ENCODE measurements at regions not wholly inside any gene's neighbourhood (a gene's known extent, or its start where the extent isn't known, plus 50 kb on each side); places are given as distances from the start of the nearest gene placed in this dataset.

DNA sequence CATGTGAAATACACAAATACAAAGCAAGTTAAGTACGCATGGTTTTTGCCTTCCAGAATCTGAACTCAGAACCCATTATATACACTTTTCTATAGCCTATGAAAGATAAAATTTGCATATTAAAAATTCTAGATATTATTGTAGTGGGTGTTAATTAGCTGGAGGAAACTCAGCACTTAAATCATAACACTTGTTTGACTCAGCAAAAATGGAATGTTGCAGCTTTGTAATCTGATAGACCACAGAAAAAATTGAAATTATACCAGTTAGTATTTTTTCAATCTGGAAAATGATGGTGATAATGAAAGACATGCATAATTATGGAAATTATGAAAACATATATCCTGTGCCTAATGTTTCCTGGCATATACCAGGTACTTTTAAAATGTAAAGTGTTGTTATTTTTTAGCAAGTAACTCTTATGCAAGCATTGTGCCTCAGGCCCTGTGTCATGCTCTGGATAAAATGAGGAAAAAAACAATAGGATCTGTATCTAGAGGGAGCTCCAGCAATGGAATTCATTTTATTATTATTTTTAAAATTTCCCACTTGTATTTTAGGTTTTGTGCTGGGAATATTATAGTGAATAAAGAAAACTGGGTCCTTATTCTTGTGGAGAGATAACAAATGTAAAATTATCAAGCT is 490.4 kb upstream of the SEMA3A start:
- intact Hi-C loops (cut with micrococcal nuclease) = no loop called here

GRCh38 chr7:84682543-84682942 is 488.0 kb upstream of the SEMA3A start:
- intact Hi-C loops (cut with micrococcal nuclease) = no loop called here

DNA sequence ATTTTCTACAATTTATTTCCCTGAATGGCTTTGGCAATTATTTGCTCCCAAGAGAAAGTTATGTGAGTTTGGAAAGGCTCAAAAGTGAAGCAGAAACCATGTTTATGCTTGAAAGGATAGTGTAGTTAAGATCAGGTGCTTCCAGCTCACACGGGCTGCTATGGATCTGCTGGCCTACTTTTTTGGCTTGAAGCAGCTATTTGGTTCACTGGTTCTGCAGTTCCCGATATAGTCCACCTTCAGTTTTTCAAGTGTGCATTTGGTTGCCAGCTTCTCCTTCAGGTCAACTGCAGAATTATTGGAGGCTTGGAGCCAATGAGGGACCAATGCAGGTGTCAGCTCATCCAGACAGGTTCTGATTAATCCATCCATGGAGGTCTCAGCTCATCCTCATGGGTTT is 484.3 kb upstream of the SEMA3A start:
- intact Hi-C loops (cut with micrococcal nuclease) = no loop called here

GRCh38 chr7:84677117-84677732 is 482.6 kb upstream of the SEMA3A start:
- intact Hi-C loops (cut with micrococcal nuclease) = no loop called here

GRCh38 chr7:84675633-84676034 is 481.0 kb upstream of the SEMA3A start:
- intact Hi-C loops (cut with micrococcal nuclease) = no loop called here

- intact Hi-C loops (cut with micrococcal nuclease) = no loop called here
These were observed 479.8 kb upstream of the SEMA3A start for GRCh38 chr7:84674236-84674913.

DNA sequence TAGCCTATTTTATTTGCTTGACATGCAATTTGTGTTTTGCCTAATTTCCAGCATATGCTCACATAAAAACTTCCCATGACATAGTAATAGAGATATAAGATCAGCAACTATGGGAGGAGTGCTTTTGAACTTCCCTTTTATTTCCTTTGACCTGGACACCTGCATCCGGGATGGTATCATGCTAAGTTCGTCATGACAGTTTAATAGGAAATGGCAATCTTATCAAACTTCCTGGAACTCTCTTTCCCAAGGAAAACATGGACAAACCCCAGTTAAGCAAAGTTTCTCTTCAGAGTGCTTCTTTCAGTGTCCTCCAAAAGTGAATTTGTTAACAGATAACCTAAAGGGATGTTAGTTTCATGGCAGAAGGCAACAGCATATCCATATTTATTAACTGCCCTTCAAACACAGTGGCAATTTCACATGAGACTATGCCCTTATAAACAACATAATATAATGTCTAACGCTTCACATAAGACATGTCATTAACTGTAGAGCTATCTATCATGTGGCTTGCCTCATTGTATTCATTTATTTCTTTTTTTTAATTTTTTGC is 474.7 kb upstream of the SEMA3A start:
- intact Hi-C loops (cut with micrococcal nuclease) = no loop called here

GRCh38 chr7:84668116-84668515 is 473.5 kb upstream of the SEMA3A start:
- intact Hi-C loops (cut with micrococcal nuclease) = no loop called here

DNA sequence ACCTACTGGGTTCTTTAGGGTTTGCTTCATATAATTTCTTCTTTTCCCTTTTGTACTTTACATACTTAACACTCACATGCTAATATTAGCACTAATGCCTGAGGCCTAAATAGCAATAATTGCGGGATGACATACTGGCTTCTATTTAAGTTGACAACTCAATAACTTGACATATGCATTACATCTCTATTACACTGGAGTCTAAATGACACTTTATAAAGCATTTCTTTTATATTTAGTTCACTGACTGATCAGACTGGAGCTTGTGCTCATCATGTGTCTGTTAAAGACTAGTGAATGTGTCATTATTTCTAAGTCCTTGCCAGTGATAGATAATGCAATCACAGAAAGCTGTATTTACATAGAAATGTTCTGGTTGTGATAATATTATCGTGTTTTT is 472.1 kb upstream of the SEMA3A start:
- intact Hi-C loops (cut with micrococcal nuclease) = no loop called here

DNA sequence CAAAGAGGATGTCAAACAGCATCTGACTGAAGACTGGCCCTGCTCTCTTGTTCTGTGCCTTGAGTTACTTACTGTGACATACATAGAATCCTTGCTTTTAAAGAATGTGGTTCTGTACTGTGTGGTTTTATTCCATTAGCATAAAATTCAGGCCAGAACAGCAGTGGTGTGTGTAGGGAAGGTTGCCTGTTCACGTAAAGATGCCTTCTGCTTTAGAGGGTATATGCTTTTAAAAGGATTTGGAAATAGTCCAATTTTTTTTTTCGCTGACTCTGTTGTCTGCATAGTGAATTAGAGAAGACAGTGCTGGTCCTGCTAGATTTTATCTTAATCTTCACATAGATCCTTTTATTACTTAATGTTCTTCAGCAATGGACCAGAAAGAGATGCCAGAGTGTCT is 470.8 kb upstream of the SEMA3A start:
- intact Hi-C loops (cut with micrococcal nuclease) = no loop called here

GRCh38 chr7:84664626-84665025 is 470.0 kb upstream of the SEMA3A start:
- intact Hi-C loops (cut with micrococcal nuclease) = no loop called here

DNA sequence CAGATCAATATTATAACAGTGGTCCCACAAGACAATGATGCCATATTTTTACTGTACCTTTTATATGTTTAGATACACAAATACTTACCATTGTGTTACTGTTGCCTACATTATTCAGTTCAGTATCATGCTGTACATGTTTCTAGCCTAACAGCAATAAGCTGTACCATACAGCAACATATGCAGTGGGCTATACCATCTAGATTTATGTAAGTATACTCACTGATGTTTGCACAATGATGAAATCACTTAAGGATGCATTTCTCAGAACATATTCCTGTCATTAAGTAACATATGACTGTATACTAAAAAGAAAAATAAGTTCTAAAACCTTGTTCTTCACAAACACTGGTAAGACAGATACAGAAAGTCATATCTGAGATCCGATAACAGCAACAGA is 468.6 kb upstream of the SEMA3A start:
- intact Hi-C loops (cut with micrococcal nuclease) = no loop called here

DNA sequence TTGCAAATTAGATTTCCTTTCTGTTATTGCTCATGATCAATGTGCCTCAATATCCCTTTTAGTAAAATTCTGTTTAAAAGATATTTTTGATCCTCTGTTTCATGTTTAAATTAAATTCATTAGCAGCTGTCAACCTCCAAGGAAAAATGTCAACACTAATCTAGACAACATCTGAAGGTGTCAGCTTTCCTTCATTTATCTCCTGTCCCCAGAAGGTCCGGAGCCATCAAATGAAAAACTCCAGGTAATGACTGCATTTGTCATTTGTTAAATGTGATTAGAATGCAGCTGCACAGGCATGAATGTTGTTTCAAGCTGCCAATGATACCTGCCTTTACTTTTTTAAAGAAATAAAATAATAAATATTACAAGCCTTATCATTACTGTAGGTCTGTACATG is 463.7 kb upstream of the SEMA3A start:
- intact Hi-C loops (cut with micrococcal nuclease) = no loop called here

DNA sequence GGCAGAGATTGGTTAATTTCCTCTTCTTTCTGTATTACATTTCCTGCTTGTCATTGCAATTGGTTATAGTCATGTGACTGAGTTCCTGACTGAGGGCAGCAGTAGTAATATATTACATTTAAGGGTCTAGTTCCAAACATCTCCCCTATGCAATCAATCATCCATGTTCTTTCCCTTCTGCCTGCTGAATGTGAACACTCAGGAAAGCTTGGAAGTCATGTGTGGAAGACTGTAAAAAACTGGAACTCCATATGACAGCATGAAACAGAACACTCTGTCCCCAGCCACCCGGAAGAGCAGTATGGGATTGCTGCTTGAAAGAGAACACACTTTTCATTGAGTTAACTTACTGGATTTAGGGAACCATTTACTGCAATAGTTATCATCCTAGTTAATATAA is 459.7 kb upstream of the SEMA3A start:
- intact Hi-C loops (cut with micrococcal nuclease) = no loop called here

DNA sequence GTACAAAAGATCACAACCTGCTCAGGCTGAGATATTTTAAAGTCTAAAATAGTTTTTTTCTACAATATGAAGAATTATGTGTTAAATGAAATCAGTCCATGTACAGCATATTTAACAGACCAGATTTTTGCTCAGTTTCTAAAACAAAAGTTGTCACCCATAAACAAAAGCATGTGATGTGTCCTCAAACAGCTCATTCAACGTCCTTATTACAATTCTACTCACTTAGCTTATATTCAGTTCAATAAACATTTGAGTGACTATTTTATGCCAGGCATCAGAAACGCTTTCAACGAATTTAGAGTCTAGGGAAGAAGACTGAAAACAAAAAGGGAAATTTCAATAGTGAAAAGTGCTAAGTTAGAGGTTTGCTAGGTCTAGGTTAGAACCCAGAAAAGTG is 457.3 kb upstream of the SEMA3A start:
- intact Hi-C loops (cut with micrococcal nuclease) = no loop called here

GRCh38 chr7:84647797-84648757 is 453.5 kb upstream of the SEMA3A start:
- intact Hi-C loops (cut with micrococcal nuclease) = no loop called here

GRCh38 chr7:84642611-84643010 is 448.0 kb upstream of the SEMA3A start:
- intact Hi-C loops (cut with micrococcal nuclease) = no loop called here

DNA sequence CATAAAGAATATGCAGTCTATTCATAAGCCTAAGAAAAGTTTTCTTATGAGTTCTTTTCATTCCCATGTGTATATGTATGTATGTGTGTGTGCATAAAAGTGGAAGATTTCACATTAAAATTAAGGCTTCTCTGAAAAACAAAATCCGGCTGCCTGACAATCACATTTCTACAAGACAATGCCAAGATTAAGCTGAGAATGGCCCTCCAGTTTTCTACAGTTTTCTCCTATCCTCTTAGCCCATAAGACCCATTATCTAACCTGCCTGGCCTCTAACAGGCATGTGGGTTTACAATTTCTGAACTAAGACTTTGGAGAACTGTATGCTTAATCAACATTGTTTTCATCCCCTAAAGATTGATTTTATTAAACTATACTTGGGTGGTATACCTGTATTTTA is 446.0 kb upstream of the SEMA3A start:
- intact Hi-C loops (cut with micrococcal nuclease) = no loop called here

- intact Hi-C loops (cut with micrococcal nuclease) = no loop called here
These were observed 443.7 kb upstream of the SEMA3A start for GRCh38 chr7:84638339-84638697.

GRCh38 chr7:84637568-84638338 is 443.2 kb upstream of the SEMA3A start:
- intact Hi-C loops (cut with micrococcal nuclease) = no loop called here

DNA sequence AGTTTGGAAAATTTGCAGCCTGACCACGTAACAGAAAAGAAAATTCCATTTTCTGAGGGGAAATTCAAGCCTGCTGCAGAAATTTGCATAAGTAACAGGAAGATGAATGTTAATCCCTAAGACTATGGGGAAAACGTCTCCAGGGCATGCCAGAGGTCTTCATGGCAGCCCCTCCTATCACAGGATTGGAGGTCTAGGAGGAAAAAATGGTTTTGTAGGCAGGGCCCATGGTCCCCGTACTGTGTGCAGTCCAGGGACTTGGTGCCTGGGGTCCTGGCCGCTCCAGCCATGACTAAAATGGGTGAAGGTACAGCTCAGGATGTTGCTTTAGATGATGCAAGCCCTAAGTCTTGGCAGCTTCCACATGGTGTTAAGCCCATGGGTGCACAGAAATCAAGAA is 437.3 kb upstream of the SEMA3A start:
- intact Hi-C loops (cut with micrococcal nuclease) = no loop called here

Data from T-helper 2 cell treated with Interferon-gamma antibody and Interleukin-4, amounts not matched to agents 100 ng/mL and 5 ng/mL, for 36 hours (primary cell).